Tibial nerve (tissue), 4 donors: ENCODE measurements at regions not wholly inside any gene's neighbourhood (a gene's known extent, or its start where the extent isn't known, plus 50 kb on each side); places are given as distances from the start of the nearest gene placed in this dataset.

Experiments used
- DNase-seq, 2 donors: peaks; one replicate each; pipeline ENCODE4 v3.0.0-alpha.2; 2019; ENCODE audit warnings: low spot score in 2 of 2
- H3K27ac ChIP-seq, 4 donors: fragments of 200-600 bp; sonication (generic) in 3 of 4; one replicate each; pipeline ENCODE4 v1.5.1; 2017 to 2019; ENCODE audit warnings: mild to moderate bottlenecking in 1 of 4
- H3K27me3 ChIP-seq, 2 donors: fragments of 200-600 bp; sonication (generic) in 1 of 2; one replicate each; pipeline versions ENCODE4 v1.5.1 to v1.6.0; 2017 to 2019
- H3K36me3 ChIP-seq, 3 donors: fragments of 200-600 bp; sonication (generic); one replicate each; pipeline ENCODE4 v1.5.1; 2018 to 2019
- H3K4me1 ChIP-seq, 4 donors: fragments of 200-600 bp; sonication (generic) in 3 of 4; one replicate each; pipeline ENCODE4 v1.5.1; 2017 to 2019
- H3K4me3 ChIP-seq, 4 donors: fragments of 200-600 bp; sonication (generic) in 3 of 4; one replicate each; pipeline ENCODE4 v1.5.1; 2017 to 2019; ENCODE audit warnings: mild to moderate bottlenecking in 1 of 4, moderate library complexity in 1 of 4
- H3K9me3 ChIP-seq, 4 donors: fragments of 200-600 bp; sonication (generic) in 3 of 4; one replicate each; pipeline ENCODE4 v1.5.1; 2017 to 2019
- CTCF ChIP-seq, 5 experiments: fragments of 200-600 bp in 3 of 5; fragments of 450-650 bp in 2 of 5; sonication (generic) in 3 of 5; IDR thresholded peaks; one replicate each; pipeline ENCODE4 v1.5.1; 2016 to 2019; ENCODE audit warnings: antibody characterized with exemption in 5 of 5, mild to moderate bottlenecking in 3 of 5, moderate library complexity in 2 of 5
- EP300 ChIP-seq, 2 donors: sonication (generic); formaldehyde crosslinking; IDR thresholded peaks; one replicate each; pipeline ENCODE4 v1.6.1; 2017; ENCODE audit warnings: antibody characterized with exemption in 2 of 2, mild to moderate bottlenecking in 1 of 2
- POLR2A ChIP-seq, 2 donors: fragments of 450-650 bp; IDR thresholded peaks; one replicate each; pipeline ENCODE4 v1.6.1; 2017; ENCODE audit warnings: antibody characterized with exemption in 2 of 2, mild to moderate bottlenecking in 2 of 2, moderate library complexity in 2 of 2
- WGBS, 2 donors: methylation state at CpG; one replicate each; pipeline ENCODE4 v1.1.5; 2018; 5-methylcytosine and 5-hydroxymethylcytosine counted together

- Histone ChIP-seq H3K36me3 (no peaks in the 10 kb centered on the region), H3K27me3 (no peaks in the 10 kb centered on the region), H3K27ac (no peak overlapping the region), H3K9me3 (no peaks in the 10 kb centered on the region), H3K4me3 (no peak overlapping the region), H3K4me1 (no peaks in the 10 kb centered on the region)
- no peak for DNase-seq
- TF ChIP-seq EP300 (IDR thresholded peaks at IDR 0.05) (no peak), CTCF (IDR thresholded peaks at IDR 0.05) (no peak), POLR2A (IDR thresholded peaks at IDR 0.05) (no peak)
- 24 to 46% methylated on average over 1 of the region's 1 CpG for WGBS, 2 donors
Measured at GRCh38 chr21:22632176-22632575, 1634.0 kb downstream of the NCAM2 start.

DNA sequence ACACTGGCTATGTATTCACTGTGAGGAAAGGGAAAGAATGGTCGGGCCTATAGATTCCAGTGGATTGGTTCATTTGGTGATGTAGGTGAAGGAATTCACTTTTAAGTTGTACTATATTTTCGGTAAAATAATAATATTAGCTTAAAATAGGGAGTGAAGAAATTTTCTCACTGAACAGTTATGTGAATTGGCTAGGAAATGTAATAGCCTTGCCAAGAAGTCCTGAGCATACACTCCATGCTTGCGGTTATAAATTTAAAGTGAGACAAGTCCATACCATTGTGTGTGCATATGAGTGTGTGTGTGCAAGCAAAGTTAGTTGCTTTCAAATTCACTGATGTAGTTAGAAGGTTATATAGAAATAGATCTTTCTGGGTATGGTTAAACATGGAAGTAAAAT is 1651.0 kb downstream of the NCAM2 start:
- TF ChIP-seq EP300 (IDR thresholded peaks at IDR 0.05) (no peak), POLR2A (IDR thresholded peaks at IDR 0.05) (no peak), CTCF (IDR thresholded peaks at IDR 0.05) (no peak)

GRCh38 chr21:22650226-22650625 is 1652.0 kb downstream of the NCAM2 start:
- WGBS, 2 donors = 67 to 69% methylated on average over 1 of the region's 1 CpG
- H3K4me3 ChIP-seq = no peak overlapping the region
- H3K4me1 ChIP-seq = no peaks in the 10 kb centered on the region
- H3K36me3 ChIP-seq = no peaks in the 10 kb centered on the region
- no peak for DNase-seq
- no peak overlapping the region for H3K27ac ChIP-seq
- no peaks in the 10 kb centered on the region for H3K27me3 ChIP-seq
- no peaks in the 10 kb centered on the region for H3K9me3 ChIP-seq
- no peak for TF ChIP-seq CTCF (IDR thresholded peaks at IDR 0.05)
- no peak for TF ChIP-seq EP300 (IDR thresholded peaks at IDR 0.05)
- no peak for TF ChIP-seq POLR2A (IDR thresholded peaks at IDR 0.05)

More for the DNA sequence above, 1651.0 kb downstream of the NCAM2 start:
- Histone ChIP-seq H3K36me3 (no peaks in the 10 kb centered on the region), H3K27ac (no peak overlapping the region), H3K9me3 (no peaks in the 10 kb centered on the region), H3K4me3 (no peak overlapping the region), H3K4me1 (no peaks in the 10 kb centered on the region), H3K27me3 (no peaks in the 10 kb centered on the region)
- 73 to 75% methylated on average over 3 of the region's 3 CpGs for WGBS, 2 donors
- DNase-seq = no peak

GRCh38 chr21:22657781-22658180 is 1659.6 kb downstream of the NCAM2 start:
- H3K27me3 ChIP-seq = no peaks in the 10 kb centered on the region
- H3K9me3 ChIP-seq = no peaks in the 10 kb centered on the region
- no peak overlapping the region for H3K4me3 ChIP-seq
- H3K36me3 ChIP-seq = no peaks in the 10 kb centered on the region
- no peak overlapping the region for H3K27ac ChIP-seq
- TF ChIP-seq CTCF (IDR thresholded peaks at IDR 0.05) (no peak), POLR2A (IDR thresholded peaks at IDR 0.05) (no peak)
- H3K4me1 ChIP-seq = no peaks in the 10 kb centered on the region
- no peak for DNase-seq

- H3K27me3 ChIP-seq = no peaks in the 10 kb centered on the region
- H3K27ac ChIP-seq = no peak overlapping the region
- H3K36me3 ChIP-seq = no peaks in the 10 kb centered on the region
- TF ChIP-seq POLR2A (IDR thresholded peaks at IDR 0.05) = no peak
- TF ChIP-seq CTCF (IDR thresholded peaks at IDR 0.05) = no peak
- no peak for TF ChIP-seq EP300 (IDR thresholded peaks at IDR 0.05)
- 84 to 87% methylated on average over 1 of the region's 1 CpG for WGBS, 2 donors
- H3K4me1 ChIP-seq = no peaks in the 10 kb centered on the region
- H3K9me3 ChIP-seq = no peaks in the 10 kb centered on the region
- H3K4me3 ChIP-seq = no peak overlapping the region
- DNase-seq = no peak
Measured at GRCh38 chr21:22670148-22670547, 1671.9 kb downstream of the NCAM2 start.
